HL-60 (cell line): ENCODE measurements at regions not wholly inside any gene's neighbourhood (a gene's known extent, or its start where the extent isn't known, plus 50 kb on each side); places are given as distances from the start of the nearest gene placed in this dataset.

Source experiments
- DNase-seq, 2 experiments: peaks; one replicate each; pipeline ENCODE4 v3.0.0-alpha.2; 2010 to 2020; ENCODE audit warnings: low read depth in 1 of 2, low spot score in 1 of 2
- H3K27ac ChIP-seq: fragments of 250-450 bp; sonication (Bioruptor Pico); replicated peaks from 2 replicates; pipeline ENCODE4 v1.5.1; 2020; ENCODE audit warnings: mild to moderate bottlenecking, moderate library complexity
- H3K27me3 ChIP-seq: fragments of 250-450 bp; sonication (Bioruptor Pico); 2 replicates; pipeline ENCODE4 v1.5.1; 2021; ENCODE audit warnings: mild to moderate bottlenecking, moderate library complexity; ENCODE audit not compliant: insufficient read depth, poor library complexity, severe bottlenecking
- H3K4me3 ChIP-seq: replicated peaks from 2 replicates; pipeline ENCODE4 v1.5.1; 2011; ENCODE audit warnings: mild to moderate bottlenecking, control low read depth, low read length; ENCODE audit not compliant: insufficient read depth
- GABPA ChIP-seq: IDR thresholded peaks from 2 replicates; pipeline ENCODE4 v1.6.1; 2012; ENCODE audit warnings: low read depth
- POLR2AphosphoS5 ChIP-seq: IDR thresholded peaks from 2 replicates; pipeline ENCODE4 v1.6.1; 2012; ENCODE audit warnings: low read depth
- SPI1 ChIP-seq: IDR thresholded peaks from 2 replicates; pipeline ENCODE4 v1.6.1; 2012; ENCODE audit warnings: low read depth, mild to moderate bottlenecking, borderline replicate concordance
- TF ChIP-seq, protein P1 (sequence below): IDR thresholded peaks from 2 replicates; pipeline ENCODE4 v1.6.1; 2012; ENCODE audit warnings: low read depth; ENCODE audit not compliant: insufficient replicate concordance
- TF ChIP-seq, protein P2 (sequence below): IDR thresholded peaks from one replicate; pipeline ENCODE4 v1.5.1; 2011; ENCODE audit warnings: low read length, control low read depth, inconsistent platforms; ENCODE audit not compliant: insufficient read depth

DNA sequence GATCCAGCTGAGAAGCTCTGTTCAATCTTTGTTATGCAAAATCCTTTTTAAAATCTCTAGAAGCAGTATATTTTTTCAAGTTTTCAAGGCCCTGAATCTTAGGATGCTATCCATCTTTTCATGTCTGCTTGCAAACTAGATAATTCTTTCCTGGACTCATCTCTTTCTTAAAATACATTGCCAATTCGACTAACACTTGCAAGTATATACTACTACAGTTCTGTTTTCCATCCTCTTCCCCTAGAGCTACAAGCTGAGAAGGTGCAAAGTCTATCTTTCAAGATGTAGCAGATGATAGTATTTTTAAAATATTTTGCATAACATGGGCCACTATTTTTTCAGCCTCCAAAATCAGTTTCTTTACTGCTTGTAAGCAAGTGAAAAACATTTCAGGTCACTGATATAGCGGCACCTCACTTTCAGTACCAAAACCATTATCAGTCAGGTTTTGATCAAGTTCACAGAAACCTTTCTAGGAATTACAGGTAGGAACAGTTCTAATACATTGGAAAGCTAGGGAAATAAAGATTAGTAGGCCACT, 196.4 kb upstream of the CDH20 start:
- Histone ChIP-seq H3K27ac (no peak overlapping the region), H3K27me3 (no peaks in the 10 kb centered on the region), H3K4me3 (no peak overlapping the region)
- no peak for DNase-seq
- TF ChIP-seq POLR2AphosphoS5: no peak
- no peak for TF ChIP-seq SPI1

DNA sequence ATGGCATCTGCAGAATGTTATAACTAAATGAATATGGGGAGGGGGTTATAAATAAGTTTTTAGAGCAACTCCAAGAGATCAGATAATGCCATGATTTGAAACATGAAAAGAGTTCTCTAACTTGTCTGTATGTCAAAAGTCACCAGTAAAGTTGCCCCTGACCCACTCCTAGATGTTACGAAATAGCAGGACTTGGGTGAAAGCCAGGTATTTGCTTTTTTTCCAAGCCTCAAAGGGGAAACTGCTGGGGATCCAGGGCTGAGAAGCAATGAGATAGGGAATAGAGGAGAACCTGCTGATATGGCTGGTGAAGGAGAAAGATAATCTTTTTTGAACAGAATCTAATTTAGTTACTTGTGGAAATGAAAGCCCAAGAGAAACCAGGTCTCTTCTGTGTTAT, 191.5 kb upstream of the CDH20 start:
- Histone ChIP-seq H3K27ac (no peak overlapping the region), H3K4me3 (no peak overlapping the region), H3K27me3 (no peaks in the 10 kb centered on the region)
- TF ChIP-seq, protein P1, sequence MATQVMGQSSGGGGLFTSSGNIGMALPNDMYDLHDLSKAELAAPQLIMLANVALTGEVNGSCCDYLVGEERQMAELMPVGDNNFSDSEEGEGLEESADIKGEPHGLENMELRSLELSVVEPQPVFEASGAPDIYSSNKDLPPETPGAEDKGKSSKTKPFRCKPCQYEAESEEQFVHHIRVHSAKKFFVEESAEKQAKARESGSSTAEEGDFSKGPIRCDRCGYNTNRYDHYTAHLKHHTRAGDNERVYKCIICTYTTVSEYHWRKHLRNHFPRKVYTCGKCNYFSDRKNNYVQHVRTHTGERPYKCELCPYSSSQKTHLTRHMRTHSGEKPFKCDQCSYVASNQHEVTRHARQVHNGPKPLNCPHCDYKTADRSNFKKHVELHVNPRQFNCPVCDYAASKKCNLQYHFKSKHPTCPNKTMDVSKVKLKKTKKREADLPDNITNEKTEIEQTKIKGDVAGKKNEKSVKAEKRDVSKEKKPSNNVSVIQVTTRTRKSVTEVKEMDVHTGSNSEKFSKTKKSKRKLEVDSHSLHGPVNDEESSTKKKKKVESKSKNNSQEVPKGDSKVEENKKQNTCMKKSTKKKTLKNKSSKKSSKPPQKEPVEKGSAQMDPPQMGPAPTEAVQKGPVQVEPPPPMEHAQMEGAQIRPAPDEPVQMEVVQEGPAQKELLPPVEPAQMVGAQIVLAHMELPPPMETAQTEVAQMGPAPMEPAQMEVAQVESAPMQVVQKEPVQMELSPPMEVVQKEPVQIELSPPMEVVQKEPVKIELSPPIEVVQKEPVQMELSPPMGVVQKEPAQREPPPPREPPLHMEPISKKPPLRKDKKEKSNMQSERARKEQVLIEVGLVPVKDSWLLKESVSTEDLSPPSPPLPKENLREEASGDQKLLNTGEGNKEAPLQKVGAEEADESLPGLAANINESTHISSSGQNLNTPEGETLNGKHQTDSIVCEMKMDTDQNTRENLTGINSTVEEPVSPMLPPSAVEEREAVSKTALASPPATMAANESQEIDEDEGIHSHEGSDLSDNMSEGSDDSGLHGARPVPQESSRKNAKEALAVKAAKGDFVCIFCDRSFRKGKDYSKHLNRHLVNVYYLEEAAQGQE: no peak
- TF ChIP-seq, protein P2, sequence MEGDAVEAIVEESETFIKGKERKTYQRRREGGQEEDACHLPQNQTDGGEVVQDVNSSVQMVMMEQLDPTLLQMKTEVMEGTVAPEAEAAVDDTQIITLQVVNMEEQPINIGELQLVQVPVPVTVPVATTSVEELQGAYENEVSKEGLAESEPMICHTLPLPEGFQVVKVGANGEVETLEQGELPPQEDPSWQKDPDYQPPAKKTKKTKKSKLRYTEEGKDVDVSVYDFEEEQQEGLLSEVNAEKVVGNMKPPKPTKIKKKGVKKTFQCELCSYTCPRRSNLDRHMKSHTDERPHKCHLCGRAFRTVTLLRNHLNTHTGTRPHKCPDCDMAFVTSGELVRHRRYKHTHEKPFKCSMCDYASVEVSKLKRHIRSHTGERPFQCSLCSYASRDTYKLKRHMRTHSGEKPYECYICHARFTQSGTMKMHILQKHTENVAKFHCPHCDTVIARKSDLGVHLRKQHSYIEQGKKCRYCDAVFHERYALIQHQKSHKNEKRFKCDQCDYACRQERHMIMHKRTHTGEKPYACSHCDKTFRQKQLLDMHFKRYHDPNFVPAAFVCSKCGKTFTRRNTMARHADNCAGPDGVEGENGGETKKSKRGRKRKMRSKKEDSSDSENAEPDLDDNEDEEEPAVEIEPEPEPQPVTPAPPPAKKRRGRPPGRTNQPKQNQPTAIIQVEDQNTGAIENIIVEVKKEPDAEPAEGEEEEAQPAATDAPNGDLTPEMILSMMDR: no peak
- TF ChIP-seq GABPA: no peak
- no peak for TF ChIP-seq SPI1
- no peak for TF ChIP-seq POLR2AphosphoS5
- DNase-seq: no peak

DNA sequence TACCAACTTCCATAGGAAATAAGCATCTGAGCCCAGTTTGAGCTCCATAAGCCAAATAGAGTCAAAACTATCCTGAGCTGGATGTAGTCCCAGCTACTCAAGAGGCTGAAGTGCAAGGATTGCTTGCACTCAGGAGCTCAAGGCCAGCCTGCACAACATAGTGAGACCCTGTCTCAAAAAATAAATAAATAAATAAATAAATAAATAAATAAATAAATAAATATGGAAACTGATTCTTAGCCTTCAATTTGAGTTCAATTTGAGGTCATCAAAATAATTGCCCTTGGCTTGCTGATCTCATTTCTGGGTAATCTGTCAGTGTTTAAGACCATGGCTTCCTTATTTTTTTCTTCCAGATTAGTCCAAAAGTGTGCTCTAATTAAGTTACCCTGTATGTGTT, 184.9 kb upstream of the CDH20 start:
- DNase-seq: no peak
- no peaks in the 10 kb centered on the region for H3K27me3 ChIP-seq
- no peak overlapping the region for H3K4me3 ChIP-seq
- H3K27ac ChIP-seq: no peak overlapping the region
- no peak for TF ChIP-seq POLR2AphosphoS5
- no peak for TF ChIP-seq GABPA
- TF ChIP-seq, protein P1: no peak
- no peak for TF ChIP-seq SPI1
- TF ChIP-seq, protein P2: no peak

DNA sequence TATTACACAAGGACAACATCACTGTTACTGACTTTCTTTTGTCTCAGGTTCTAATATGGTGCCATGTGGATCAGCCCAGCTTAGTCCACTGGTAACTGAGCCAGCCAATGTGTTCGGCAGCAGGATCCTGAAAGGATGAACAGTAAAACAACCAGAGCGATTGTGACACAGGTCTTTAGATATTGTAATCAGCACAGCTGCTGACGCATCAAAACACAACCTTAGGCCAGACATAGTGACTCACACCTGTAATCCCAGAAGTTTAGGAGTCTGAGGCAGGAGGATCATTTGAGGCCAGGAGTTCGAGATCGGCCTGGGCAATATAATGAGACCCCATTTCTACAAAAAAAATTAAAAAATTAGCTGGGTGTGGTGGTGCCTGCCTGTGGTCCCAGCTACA, 183.4 kb upstream of the CDH20 start:
- no peak overlapping the region for H3K4me3 ChIP-seq
- TF ChIP-seq, protein P2: no peak
- TF ChIP-seq SPI1 (no peak), POLR2AphosphoS5 (no peak), GABPA (no peak)
- TF ChIP-seq, protein P1: no peak

More for the DNA sequence above, 183.4 kb upstream of the CDH20 start:
- Histone ChIP-seq H3K27ac (no peak overlapping the region), H3K27me3 (no peaks in the 10 kb centered on the region)
- DNase-seq: no peak
